ENCODE measurements at regions not wholly inside any gene's neighbourhood (a gene's known extent, or its start where the extent isn't known, plus 50 kb on each side); places are given as distances from the start of the nearest gene placed in this dataset.

DNA sequence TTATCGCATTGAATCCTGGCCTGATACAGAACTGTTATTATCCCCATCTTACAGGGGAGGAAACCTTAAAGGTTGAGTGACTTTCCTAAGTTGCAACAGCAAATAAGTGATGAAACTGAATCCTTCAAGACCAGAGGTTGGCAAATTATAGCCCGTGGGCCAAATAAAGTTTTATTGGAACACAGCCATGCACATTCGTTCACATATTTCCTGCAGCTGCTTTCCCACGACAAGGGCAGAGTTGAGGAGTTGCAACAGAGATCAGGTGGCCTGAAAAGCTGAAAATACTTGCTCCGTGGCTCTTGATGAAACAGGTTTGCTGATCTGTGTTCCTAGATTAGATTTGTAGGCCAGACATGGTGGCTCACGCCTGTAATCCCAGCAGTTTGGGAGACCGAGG is 126.7 kb downstream of the PHETA1 start:
- H3K27me3 ChIP-seq (ENCODE audit: insufficient read depth, low read length) = peaks cover 3% of the 10 kb centered on the region; the same call in 1 of the 2 replicates
- H3K4me1 ChIP-seq (ENCODE audit: control insufficient read depth in 1 of 2, insufficient read depth in 2 of 2, low read length in 2 of 2) = no peaks in the 10 kb centered on the region
- H3K4me2 ChIP-seq (ENCODE audit: low read length) = no peak overlapping the region
- no peak for DNase-seq (ENCODE audit: low read depth, low spot score)
- POLR2A ChIA-PET = no interaction called here
- H4K20me1 ChIP-seq (ENCODE audit: insufficient read depth) = no peaks in the 10 kb centered on the region
- intact Hi-C loops (cut with micrococcal nuclease) = no loop called here
- TF ChIP-seq, protein P1, sequence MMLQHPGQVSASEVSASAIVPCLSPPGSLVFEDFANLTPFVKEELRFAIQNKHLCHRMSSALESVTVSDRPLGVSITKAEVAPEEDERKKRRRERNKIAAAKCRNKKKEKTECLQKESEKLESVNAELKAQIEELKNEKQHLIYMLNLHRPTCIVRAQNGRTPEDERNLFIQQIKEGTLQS (IDR thresholded peaks at IDR 0.05) = no peak
- TF ChIP-seq ZNF274 (IDR thresholded peaks at IDR 0.05; ENCODE audit: low read depth, low read length) (no peak), EZH2 (IDR thresholded peaks at IDR 0.05) (no peak), FOSL1 (IDR thresholded peaks at IDR 0.05; ENCODE audit: low read depth) (no peak), JUND (IDR thresholded peaks at IDR 0.05) (no peak), ZFX (IDR thresholded peaks at IDR 0.05) (no peak), SP1 (IDR thresholded peaks at IDR 0.05; ENCODE audit: low read depth) (no peak), EZH2phosphoT487 (IDR thresholded peaks at IDR 0.05; ENCODE audit: borderline replicate concordance) (no peak), SRF (IDR thresholded peaks at IDR 0.05; ENCODE audit: low read depth) (no peak)
- H3K9me2 ChIP-seq (ENCODE audit: insufficient read depth) = no peaks in the 10 kb centered on the region
- H3K36me3 ChIP-seq (ENCODE audit: control insufficient read depth in 1 of 2, insufficient read depth in 2 of 2, low read length in 2 of 2) = no peaks in the 10 kb centered on the region
- H3K9ac ChIP-seq (ENCODE audit: low read length) = no peak overlapping the region
- no TSS peak for BruUV-seq (replicated peaks)
- H3K4me3 ChIP-seq (replicated peaks in 1 of 2; ENCODE audit: low read depth in 1 of 2, low read length in 2 of 2) = no peak overlapping the region
- no peak for ATAC-seq
- CTCF ChIA-PET = no interaction called here
- H2AFZ ChIP-seq (ENCODE audit: low read depth, low read length, poor library complexity, severe bottlenecking) = no peak overlapping the region
- no peak overlapping the region for H3K27ac ChIP-seq (ENCODE audit: low read depth, low read length)
- peaks cover 0 to 5% of the 10 kb centered on the region in 2 experiments; a peak in 2 of 4 replicates for H3K9me3 ChIP-seq (ENCODE audit: control insufficient read depth in 1 of 2, insufficient read depth in 1 of 2, low read depth in 1 of 2, low read length in 2 of 2)
- no peaks in the 10 kb centered on the region for H3K79me2 ChIP-seq (ENCODE audit: insufficient read depth, low read length)
- RAD21 ChIA-PET (ENCODE audit: low non-redundant PET in 1 of 2, low total read pairs in 2 of 2, uncharacterized antibody in 2 of 2, unreplicated experiment in 2 of 2) = no interaction called here

DNA sequence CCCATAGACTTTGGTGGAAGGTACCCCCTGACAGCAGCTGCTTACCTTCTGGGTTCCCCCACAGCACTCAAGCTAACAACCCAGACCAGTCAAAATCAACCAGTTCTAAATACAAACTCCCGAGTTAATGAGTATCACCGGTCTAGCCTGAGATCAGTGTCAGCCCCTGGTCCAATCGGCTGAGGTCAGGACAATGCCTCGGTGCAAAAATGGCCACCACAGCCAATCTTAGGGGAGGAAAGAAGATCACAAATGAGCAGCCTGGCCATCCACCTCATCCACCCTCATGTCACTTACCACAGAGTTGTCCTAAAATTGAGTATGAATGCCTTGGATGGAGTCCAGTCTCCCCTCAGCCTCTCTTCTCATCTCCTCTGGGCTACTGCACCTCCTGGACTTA is 128.5 kb downstream of the PHETA1 start:
- Histone ChIP-seq H3K9me2 (ENCODE audit: insufficient read depth) (no peaks in the 10 kb centered on the region), H4K20me1 (ENCODE audit: insufficient read depth) (no peaks in the 10 kb centered on the region), H3K79me2 (ENCODE audit: insufficient read depth, low read length) (no peaks in the 10 kb centered on the region), H3K9ac (ENCODE audit: low read length) (no peak overlapping the region), H3K4me2 (ENCODE audit: low read length) (no peak overlapping the region), H3K4me1 (ENCODE audit: control insufficient read depth in 1 of 2, insufficient read depth in 2 of 2, low read length in 2 of 2) (no peaks in the 10 kb centered on the region), H2AFZ (ENCODE audit: low read depth, low read length, poor library complexity, severe bottlenecking) (no peak overlapping the region), H3K27ac (ENCODE audit: low read depth, low read length) (no peak overlapping the region), H3K36me3 (ENCODE audit: control insufficient read depth in 1 of 2, insufficient read depth in 2 of 2, low read length in 2 of 2) (no peaks in the 10 kb centered on the region), H3K27me3 (ENCODE audit: insufficient read depth, low read length) (peaks cover 3% of the 10 kb centered on the region; the same call in 1 of the 2 replicates), H3K9me3 (ENCODE audit: control insufficient read depth in 1 of 2, insufficient read depth in 1 of 2, low read depth in 1 of 2, low read length in 2 of 2) (peaks cover 0 to 5% of the 10 kb centered on the region in 2 experiments; a peak in 2 of 4 replicates), H3K4me3 (replicated peaks in 1 of 2; ENCODE audit: low read depth in 1 of 2, low read length in 2 of 2) (no peak overlapping the region)
- POLR2A ChIA-PET = no interaction called here
- TF ChIP-seq EZH2phosphoT487 (IDR thresholded peaks at IDR 0.05; ENCODE audit: borderline replicate concordance) = no peak
- TF ChIP-seq SP1 (IDR thresholded peaks at IDR 0.05; ENCODE audit: low read depth) = no peak
- TF ChIP-seq, protein P2, sequence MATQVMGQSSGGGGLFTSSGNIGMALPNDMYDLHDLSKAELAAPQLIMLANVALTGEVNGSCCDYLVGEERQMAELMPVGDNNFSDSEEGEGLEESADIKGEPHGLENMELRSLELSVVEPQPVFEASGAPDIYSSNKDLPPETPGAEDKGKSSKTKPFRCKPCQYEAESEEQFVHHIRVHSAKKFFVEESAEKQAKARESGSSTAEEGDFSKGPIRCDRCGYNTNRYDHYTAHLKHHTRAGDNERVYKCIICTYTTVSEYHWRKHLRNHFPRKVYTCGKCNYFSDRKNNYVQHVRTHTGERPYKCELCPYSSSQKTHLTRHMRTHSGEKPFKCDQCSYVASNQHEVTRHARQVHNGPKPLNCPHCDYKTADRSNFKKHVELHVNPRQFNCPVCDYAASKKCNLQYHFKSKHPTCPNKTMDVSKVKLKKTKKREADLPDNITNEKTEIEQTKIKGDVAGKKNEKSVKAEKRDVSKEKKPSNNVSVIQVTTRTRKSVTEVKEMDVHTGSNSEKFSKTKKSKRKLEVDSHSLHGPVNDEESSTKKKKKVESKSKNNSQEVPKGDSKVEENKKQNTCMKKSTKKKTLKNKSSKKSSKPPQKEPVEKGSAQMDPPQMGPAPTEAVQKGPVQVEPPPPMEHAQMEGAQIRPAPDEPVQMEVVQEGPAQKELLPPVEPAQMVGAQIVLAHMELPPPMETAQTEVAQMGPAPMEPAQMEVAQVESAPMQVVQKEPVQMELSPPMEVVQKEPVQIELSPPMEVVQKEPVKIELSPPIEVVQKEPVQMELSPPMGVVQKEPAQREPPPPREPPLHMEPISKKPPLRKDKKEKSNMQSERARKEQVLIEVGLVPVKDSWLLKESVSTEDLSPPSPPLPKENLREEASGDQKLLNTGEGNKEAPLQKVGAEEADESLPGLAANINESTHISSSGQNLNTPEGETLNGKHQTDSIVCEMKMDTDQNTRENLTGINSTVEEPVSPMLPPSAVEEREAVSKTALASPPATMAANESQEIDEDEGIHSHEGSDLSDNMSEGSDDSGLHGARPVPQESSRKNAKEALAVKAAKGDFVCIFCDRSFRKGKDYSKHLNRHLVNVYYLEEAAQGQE (IDR thresholded peaks at IDR 0.05; ENCODE audit: low read depth) = no peak
- TF ChIP-seq ELF1 (IDR thresholded peaks at IDR 0.05; ENCODE audit: borderline replicate concordance, low read depth) = no peak
- no peak for TF ChIP-seq CBX3 (IDR thresholded peaks at IDR 0.05; ENCODE audit: low read depth)
- no peak for TF ChIP-seq EGR1 (IDR thresholded peaks at IDR 0.05; ENCODE audit: low read depth)
- no peak for TF ChIP-seq POLR2A (IDR thresholded peaks at IDR 0.05; ENCODE audit: borderline replicate concordance, extremely low read depth, insufficient read depth, insufficient read length)
- TF ChIP-seq RAD21 (IDR thresholded peaks at IDR 0.05; ENCODE audit: low read depth) = no peak
- TF ChIP-seq EZH2 (IDR thresholded peaks at IDR 0.05) = no peak
- TF ChIP-seq, protein P3, sequence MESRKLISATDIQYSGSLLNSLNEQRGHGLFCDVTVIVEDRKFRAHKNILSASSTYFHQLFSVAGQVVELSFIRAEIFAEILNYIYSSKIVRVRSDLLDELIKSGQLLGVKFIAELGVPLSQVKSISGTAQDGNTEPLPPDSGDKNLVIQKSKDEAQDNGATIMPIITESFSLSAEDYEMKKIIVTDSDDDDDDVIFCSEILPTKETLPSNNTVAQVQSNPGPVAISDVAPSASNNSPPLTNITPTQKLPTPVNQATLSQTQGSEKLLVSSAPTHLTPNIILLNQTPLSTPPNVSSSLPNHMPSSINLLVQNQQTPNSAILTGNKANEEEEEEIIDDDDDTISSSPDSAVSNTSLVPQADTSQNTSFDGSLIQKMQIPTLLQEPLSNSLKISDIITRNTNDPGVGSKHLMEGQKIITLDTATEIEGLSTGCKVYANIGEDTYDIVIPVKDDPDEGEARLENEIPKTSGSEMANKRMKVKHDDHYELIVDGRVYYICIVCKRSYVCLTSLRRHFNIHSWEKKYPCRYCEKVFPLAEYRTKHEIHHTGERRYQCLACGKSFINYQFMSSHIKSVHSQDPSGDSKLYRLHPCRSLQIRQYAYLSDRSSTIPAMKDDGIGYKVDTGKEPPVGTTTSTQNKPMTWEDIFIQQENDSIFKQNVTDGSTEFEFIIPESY (IDR thresholded peaks at IDR 0.05; ENCODE audit: extremely low read depth, insufficient replicate concordance, low read length) = no peak
- BruUV-seq (replicated peaks) = no TSS peak
- CTCF ChIA-PET = no interaction called here
- DNase-seq (ENCODE audit: low read depth, low spot score) (no peak), ATAC-seq (no peak)
- RAD21 ChIA-PET (ENCODE audit: low non-redundant PET in 1 of 2, low total read pairs in 2 of 2, uncharacterized antibody in 2 of 2, unreplicated experiment in 2 of 2) = no interaction called here
- intact Hi-C loops (cut with micrococcal nuclease) = no loop called here
